HEK293 (cell line): ENCODE measurements at regions not wholly inside any gene's neighbourhood (a gene's known extent, or its start where the extent isn't known, plus 50 kb on each side); places are given as distances from the start of the nearest gene placed in this dataset.
"Not testable (repeated sequence)": the region's sequence is repeated elsewhere in the genome, so short reads cannot be mapped to it uniquely, and the experiment has no call there.

Experiments
- CTCF ChIP-seq: fragments of 450-650 bp; formaldehyde crosslinking; IDR thresholded peaks from 2 replicates; pipeline ENCODE4 v1.5.1; 2016; ENCODE audit warnings: missing biosample characterization, missing genetic modification characterization
- ZNF302 ChIP-seq: fragments of 450-650 bp; formaldehyde crosslinking; IDR thresholded peaks from 2 replicates; pipeline ENCODE4 v1.5.1; 2016; ENCODE audit warnings: missing biosample characterization, missing genetic modification characterization, low read depth

- TF ChIP-seq ZNF302, CTCF (tag by site-specific recombination): not testable (repeated sequence)
These were observed 98.3 kb upstream of the EGLN3 start for GRCh38 chr14:34049187-34049586.
